Activated CD4-positive, alpha-beta memory T cell treated with anti-CD3 and anti-CD28 coated beads, Interleukin-2, amount 10 ng/mL, durations not matched to agents 7 days and 5 days (primary cell): ENCODE measurements at regions not wholly inside any gene's neighbourhood (a gene's known extent, or its start where the extent isn't known, plus 50 kb on each side); places are given as distances from the start of the nearest gene placed in this dataset.

Experiments
- CTCF ChIA-PET: fragments of 350-600 bp; sonication (Branson Sonifier 250); formaldehyde crosslinking; loops from one replicate; lab custom pipeline; 2021; ENCODE audit warnings: antibody characterized with exemption, inconsistent platforms; lab: Charles Lee
- POLR2A ChIA-PET: fragments of 350-600 bp; sonication (Branson Sonifier 250); formaldehyde crosslinking; loops from one replicate; lab custom pipeline; 2021; ENCODE audit warnings: antibody characterized with exemption; lab: Charles Lee
- DNase-seq: peaks from one replicate; pipeline ENCODE4 v3.0.0-alpha.2; 2020
- H3K27ac Mint-ChIP-seq: one replicate; pipeline ENCODE4 v1.8.0; 2021; ENCODE audit warnings: mild to moderate bottlenecking, mixed read lengths
- H3K27me3 Mint-ChIP-seq: one replicate; pipeline ENCODE4 v1.8.0; 2021; ENCODE audit warnings: mixed read lengths
- H3K36me3 Mint-ChIP-seq: one replicate; pipeline ENCODE4 v1.8.0; 2021; ENCODE audit warnings: low read depth, mixed read lengths
- H3K4me1 Mint-ChIP-seq: one replicate; pipeline ENCODE4 v1.8.0; 2021; ENCODE audit warnings: mixed read lengths
- H3K4me3 Mint-ChIP-seq: one replicate; pipeline ENCODE4 v1.8.0; 2021; ENCODE audit warnings: mild to moderate bottlenecking, mixed read lengths
- H3K9me3 Mint-ChIP-seq: one replicate; pipeline ENCODE4 v1.8.0; 2021; ENCODE audit warnings: mixed read lengths

- CTCF ChIA-PET: no interaction called here
- H3K4me3 Mint-ChIP-seq: no peak overlapping the region
- no peak overlapping the region for H3K27ac Mint-ChIP-seq
- H3K27me3 Mint-ChIP-seq: no peaks in the 10 kb centered on the region
- no peaks in the 10 kb centered on the region for H3K4me1 Mint-ChIP-seq
- H3K36me3 Mint-ChIP-seq: no peaks in the 10 kb centered on the region
- H3K9me3 Mint-ChIP-seq: no peaks in the 10 kb centered on the region
- DNase-seq: no peak
- POLR2A ChIA-PET: no interaction called here
Observed at GRCh38 chr6:85126485-85127167, 323.3 kb upstream of the NT5E start.

GRCh38 chr6:85125526-85125925, 324.4 kb upstream of the NT5E start:
- Mint-ChIP-seq H3K27me3 (no peaks in the 10 kb centered on the region), H3K4me3 (no peak overlapping the region), H3K27ac (no peak overlapping the region), H3K9me3 (no peaks in the 10 kb centered on the region), H3K4me1 (no peaks in the 10 kb centered on the region), H3K36me3 (no peaks in the 10 kb centered on the region)
- CTCF ChIA-PET: no interaction called here
- DNase-seq: no peak
- POLR2A ChIA-PET: no interaction called here

GRCh38 chr6:85124472-85125354, 325.2 kb upstream of the NT5E start:
- DNase-seq: no peak
- no peaks in the 10 kb centered on the region for H3K27me3 Mint-ChIP-seq
- POLR2A ChIA-PET: no interaction called here
- H3K9me3 Mint-ChIP-seq: no peaks in the 10 kb centered on the region
- no peak overlapping the region for H3K27ac Mint-ChIP-seq
- no peaks in the 10 kb centered on the region for H3K36me3 Mint-ChIP-seq
- CTCF ChIA-PET: no interaction called here
- H3K4me3 Mint-ChIP-seq: no peak overlapping the region
- no peaks in the 10 kb centered on the region for H3K4me1 Mint-ChIP-seq

GRCh38 chr6:85121158-85121557, 328.7 kb upstream of the NT5E start:
- POLR2A ChIA-PET: no interaction called here
- no peaks in the 10 kb centered on the region for H3K27me3 Mint-ChIP-seq

GRCh38 chr6:85118652-85119235, 331.1 kb upstream of the NT5E start:
- H3K27me3 Mint-ChIP-seq: no peaks in the 10 kb centered on the region
- no peak overlapping the region for H3K4me3 Mint-ChIP-seq
- H3K9me3 Mint-ChIP-seq: peaks cover 2% of the 10 kb centered on the region
- POLR2A ChIA-PET: no interaction called here
- no peaks in the 10 kb centered on the region for H3K36me3 Mint-ChIP-seq
- H3K4me1 Mint-ChIP-seq: no peaks in the 10 kb centered on the region
- CTCF ChIA-PET: no interaction called here
- H3K27ac Mint-ChIP-seq: no peak overlapping the region
- DNase-seq: no peak

More at GRCh38 chr6:85121158-85121557, 328.7 kb upstream of the NT5E start:
- Mint-ChIP-seq H3K4me1 (no peaks in the 10 kb centered on the region), H3K9me3 (no peaks in the 10 kb centered on the region), H3K36me3 (no peaks in the 10 kb centered on the region), H3K27ac (no peak overlapping the region), H3K4me3 (no peak overlapping the region)
- DNase-seq: no peak
- CTCF ChIA-PET: no interaction called here

GRCh38 chr6:85118233-85118632, 331.6 kb upstream of the NT5E start:
- ChIA-PET CTCF (no interaction called here), POLR2A (no interaction called here)
- H3K27ac Mint-ChIP-seq: no peak overlapping the region
- H3K4me1 Mint-ChIP-seq: no peaks in the 10 kb centered on the region
- no peaks in the 10 kb centered on the region for H3K27me3 Mint-ChIP-seq
- DNase-seq: no peak
- H3K9me3 Mint-ChIP-seq: peaks cover 2% of the 10 kb centered on the region
- no peaks in the 10 kb centered on the region for H3K36me3 Mint-ChIP-seq
- H3K4me3 Mint-ChIP-seq: no peak overlapping the region

GRCh38 chr6:85116475-85116874, 333.4 kb upstream of the NT5E start:
- no peaks in the 10 kb centered on the region for H3K27me3 Mint-ChIP-seq
- DNase-seq: no peak
- peaks cover 2% of the 10 kb centered on the region for H3K9me3 Mint-ChIP-seq
- no peaks in the 10 kb centered on the region for H3K36me3 Mint-ChIP-seq
- H3K4me3 Mint-ChIP-seq: no peak overlapping the region
- ChIA-PET CTCF (no interaction called here), POLR2A (no interaction called here)
- H3K4me1 Mint-ChIP-seq: no peaks in the 10 kb centered on the region
- no peak overlapping the region for H3K27ac Mint-ChIP-seq

- POLR2A ChIA-PET: no interaction called here
- CTCF ChIA-PET: no interaction called here
Observed at GRCh38 chr6:85115876-85116275, 334.0 kb upstream of the NT5E start.

GRCh38 chr6:85115376-85115775, 334.5 kb upstream of the NT5E start:
- Mint-ChIP-seq H3K4me1 (no peaks in the 10 kb centered on the region), H3K9me3 (peaks cover 2% of the 10 kb centered on the region), H3K27me3 (no peaks in the 10 kb centered on the region), H3K36me3 (no peaks in the 10 kb centered on the region), H3K4me3 (no peak overlapping the region), H3K27ac (no peak overlapping the region)
- CTCF ChIA-PET: no interaction called here
- DNase-seq: no peak
- POLR2A ChIA-PET: no interaction called here

More at GRCh38 chr6:85115876-85116275, 334.0 kb upstream of the NT5E start:
- Mint-ChIP-seq H3K27me3 (no peaks in the 10 kb centered on the region), H3K36me3 (no peaks in the 10 kb centered on the region), H3K9me3 (peaks cover 2% of the 10 kb centered on the region), H3K27ac (no peak overlapping the region), H3K4me1 (no peaks in the 10 kb centered on the region), H3K4me3 (no peak overlapping the region)
- no peak for DNase-seq

- DNase-seq: no peak
Observed at GRCh38 chr6:85114581-85114935, 335.3 kb upstream of the NT5E start.

GRCh38 chr6:85113934-85114580, 335.8 kb upstream of the NT5E start:
- no peak overlapping the region for H3K27ac Mint-ChIP-seq
- H3K4me3 Mint-ChIP-seq: no peak overlapping the region
- no peaks in the 10 kb centered on the region for H3K4me1 Mint-ChIP-seq
- POLR2A ChIA-PET: no interaction called here
- H3K9me3 Mint-ChIP-seq: peaks cover 2% of the 10 kb centered on the region
- H3K27me3 Mint-ChIP-seq: no peaks in the 10 kb centered on the region
- CTCF ChIA-PET: no interaction called here
- no peak for DNase-seq
- no peaks in the 10 kb centered on the region for H3K36me3 Mint-ChIP-seq

More at GRCh38 chr6:85114581-85114935, 335.3 kb upstream of the NT5E start:
- H3K36me3 Mint-ChIP-seq: no peaks in the 10 kb centered on the region
- H3K4me3 Mint-ChIP-seq: no peak overlapping the region
- H3K27me3 Mint-ChIP-seq: no peaks in the 10 kb centered on the region
- no peak overlapping the region for H3K27ac Mint-ChIP-seq
- H3K4me1 Mint-ChIP-seq: no peaks in the 10 kb centered on the region
- POLR2A ChIA-PET: no interaction called here
- CTCF ChIA-PET: no interaction called here
- H3K9me3 Mint-ChIP-seq: peaks cover 2% of the 10 kb centered on the region

GRCh38 chr6:85112540-85112939, 337.3 kb upstream of the NT5E start:
- Mint-ChIP-seq H3K4me1 (no peaks in the 10 kb centered on the region), H3K36me3 (no peaks in the 10 kb centered on the region), H3K27ac (no peak overlapping the region), H3K9me3 (peaks cover 5% of the 10 kb centered on the region), H3K4me3 (no peak overlapping the region), H3K27me3 (no peaks in the 10 kb centered on the region)
- CTCF ChIA-PET: no interaction called here
- POLR2A ChIA-PET: no interaction called here
- DNase-seq: no peak

GRCh38 chr6:85111481-85112011, 338.3 kb upstream of the NT5E start:
- no peak overlapping the region for H3K4me3 Mint-ChIP-seq
- H3K27ac Mint-ChIP-seq: no peak overlapping the region
- H3K27me3 Mint-ChIP-seq: no peaks in the 10 kb centered on the region
- CTCF ChIA-PET: no interaction called here
- no peaks in the 10 kb centered on the region for H3K4me1 Mint-ChIP-seq
- H3K36me3 Mint-ChIP-seq: no peaks in the 10 kb centered on the region
- DNase-seq: no peak
- POLR2A ChIA-PET: no interaction called here
- peaks cover 5% of the 10 kb centered on the region for H3K9me3 Mint-ChIP-seq
